Heart left ventricle (tissue), 16 donors: ENCODE measurements at regions not wholly inside any gene's neighbourhood (a gene's known extent, or its start where the extent isn't known, plus 50 kb on each side); places are given as distances from the start of the nearest gene placed in this dataset.

ENCODE experiments used
- ATAC-seq, 4 donors: fragments of 200-7000 bp; cut with Tn5 transposase; one replicate each; pipeline ENCODE4 v1.9.1; 2020 to 2022; ENCODE audit warnings: moderate library complexity in 4 of 4, mild to moderate bottlenecking in 3 of 4, moderate number of reproducible peaks in 1 of 4
- DNase-seq, 5 donors: peaks; one replicate each; pipeline ENCODE4 v3.0.0-alpha.2; 2020
- H3K27ac ChIP-seq, 12 donors: fragments of 200-600 bp; sonication (generic) in 4 of 12; one replicate each; pipeline versions ENCODE4 v1.5.0 to v1.8.0; 2016 to 2022; ENCODE audit warnings: mild to moderate bottlenecking in 2 of 12
- H3K27me3 ChIP-seq, 9 donors: fragments of 200-600 bp; sonication (generic) in 2 of 9; one replicate each; pipeline versions ENCODE4 v1.5.1 to v1.8.0; 2016 to 2022; ENCODE audit warnings: mild to moderate bottlenecking in 3 of 9
- H3K36me3 ChIP-seq, 9 donors: fragments of 200-600 bp; sonication (generic) in 2 of 9; one replicate each; pipeline versions ENCODE4 v1.5.0 to v1.8.0; 2018 to 2022; ENCODE audit warnings: mild to moderate bottlenecking in 2 of 9
- H3K4me1 ChIP-seq, 12 donors: fragments of 200-600 bp; sonication (generic) in 4 of 12; one replicate each; pipeline versions ENCODE4 v1.5.0 to v1.8.0; 2016 to 2022; ENCODE audit warnings: mild to moderate bottlenecking in 3 of 12
- H3K4me3 ChIP-seq, 12 donors: fragments of 200-600 bp; sonication (generic) in 4 of 12; one replicate each; pipeline versions ENCODE4 v1.5.0 to v1.8.0; 2017 to 2022; ENCODE audit warnings: mild to moderate bottlenecking in 9 of 12, moderate library complexity in 4 of 12
- H3K9me3 ChIP-seq, 12 donors: fragments of 200-600 bp; sonication (generic) in 4 of 12; one replicate each; pipeline versions ENCODE4 v1.5.0 to v1.8.0; 2016 to 2022; ENCODE audit warnings: mild to moderate bottlenecking in 1 of 12
- CTCF ChIP-seq, 12 donors: fragments of 200-600 bp; sonication (generic) in 4 of 12; IDR thresholded peaks; one replicate each; pipeline versions ENCODE4 v1.5.0 to v1.8.0; 2018 to 2022; ENCODE audit warnings: antibody characterized with exemption in 12 of 12, mild to moderate bottlenecking in 5 of 12
- POLR2A ChIP-seq, 2 donors: fragments of 450-650 bp; IDR thresholded peaks; one replicate each; pipeline ENCODE4 v1.6.1; 2017; ENCODE audit warnings: antibody characterized with exemption in 2 of 2, mild to moderate bottlenecking in 2 of 2, moderate library complexity in 2 of 2
- WGBS, 4 donors: extraction: QIAGEN DNeasy Blood & Tissue Kit in 2 of 4; methylation state at CpG; one replicate each; pipeline versions ENCODE4 v1.1.5 to v1.1.7; 2013 to 2018; 5-methylcytosine and 5-hydroxymethylcytosine counted together
- intact Hi-C, 10 donors: fragments of 100-400 bp; cut with DNase I; formaldehyde crosslinking; loops; one replicate each; pipeline versions ENCODE4 v1.11.1 to v1.14.2; 2022
- donor health status: ischemic (EF 13 %, LVEDD 7.1; RV severe dilation, severe dysfunction).
- donor health status: healthy with polysubstance abuse.
- donor health status: DM: no; HTN: yes; CAD: no.
- donor health status: DM: no; HTN: no; CAD: no.
- donor health status: ischemic (EF 25% LVEDD 6.9; RV normal size, moderate dysfunction).
- donor health status: ischemic (EF 25% LVEDD 5.7; RV mildly dilated, moderate dysfunction).
- donor health status: healthy.
- donor health status: DM: yes; HTN: yes; CAD: no.
- donor health status: ischemic (EF 35%, LVEDD 5.7; RV mildly dilated, moderate dysfunction).
- donor health status: nonischemic (EF 11% LVEDD 7.7; RV severe dilation, severe dysfunction).
- donor health status: DM: yes; HTN: yes; CAD: no.
- donor health status: PGD.
- donor health status: ischemic (EF 29% LVEDD 5.4; RV normal size, mild dysfunction).
- donor health status: nonischemic (EF 23%, LVEDD 6.1; RV moderate dilation, normal function).

- DNase-seq (no peak), ATAC-seq (no peak)
- Histone ChIP-seq H3K4me3 (no peak overlapping the region), H3K27ac (no peak overlapping the region), H3K27me3 (peaks cover 0 to 7% (median 0%) of the 10 kb centered on the region in 9 donors), H3K9me3 (peaks cover 0 to 43% (median 13%) of the 10 kb centered on the region in 12 donors), H3K4me1 (no peaks in the 10 kb centered on the region), H3K36me3 (no peaks in the 10 kb centered on the region)
- WGBS, 4 donors, result 78 to 86% (median 83%) methylated on average over 4 of the region's 4 CpGs
- intact Hi-C loops, result no loop called here
- TF ChIP-seq POLR2A (IDR thresholded peaks at IDR 0.05) (no peak), CTCF (IDR thresholded peaks at IDR 0.05) (no peak)
Measured at GRCh38 chr5:2480871-2481270, 270.6 kb downstream of the IRX2 start.

- H3K4me1 ChIP-seq, result no peaks in the 10 kb centered on the region
- no peak overlapping the region for H3K27ac ChIP-seq
- 74 to 80% (median 77%) methylated on average over 3 of the region's 3 CpGs for WGBS, 4 donors
- no peaks in the 10 kb centered on the region for H3K36me3 ChIP-seq
- H3K27me3 ChIP-seq, result peaks cover 0 to 7% (median 0%) of the 10 kb centered on the region in 9 donors
- DNase-seq (no peak), ATAC-seq (no peak)
- intact Hi-C loops, result no loop called here
- H3K9me3 ChIP-seq, result peaks cover 0 to 7% (median 0%) of the 10 kb centered on the region in 12 donors
- H3K4me3 ChIP-seq, result no peak overlapping the region
- peak in 1 of 12 donors; percentile 12 for TF ChIP-seq CTCF (IDR thresholded peaks at IDR 0.05)
- no peak for TF ChIP-seq POLR2A (IDR thresholded peaks at IDR 0.05)
Measured at GRCh38 chr5:2475902-2476301, 275.6 kb downstream of the IRX2 start.

GRCh38 chr5:2472670-2473069, 278.8 kb downstream of the IRX2 start:
- H3K36me3 ChIP-seq, result no peaks in the 10 kb centered on the region
- no peak overlapping the region for H3K4me3 ChIP-seq
- TF ChIP-seq CTCF (IDR thresholded peaks at IDR 0.05), result no peak
- TF ChIP-seq POLR2A (IDR thresholded peaks at IDR 0.05), result no peak
- no peak overlapping the region for H3K27ac ChIP-seq
- no peaks in the 10 kb centered on the region for H3K27me3 ChIP-seq
- DNase-seq (no peak), ATAC-seq (no peak)
- H3K4me1 ChIP-seq, result no peaks in the 10 kb centered on the region
- WGBS, 4 donors, result 83 to 92% (median 90%) methylated on average over 5 of the region's 5 CpGs
- no peaks in the 10 kb centered on the region for H3K9me3 ChIP-seq
- intact Hi-C loops, result no loop called here

- no peak for ATAC-seq
- intact Hi-C loops, result no loop called here
Measured at GRCh38 chr5:2471152-2471879, 280.2 kb downstream of the IRX2 start.

More at GRCh38 chr5:2471152-2471879, 280.2 kb downstream of the IRX2 start:
- H3K9me3 ChIP-seq, result no peaks in the 10 kb centered on the region
- no peaks in the 10 kb centered on the region for H3K36me3 ChIP-seq
- no peak for DNase-seq
- WGBS, 4 donors, result 63 to 82% (median 70%) methylated on average over 3 of the region's 3 CpGs
- H3K27ac ChIP-seq, result no peak overlapping the region
- peaks cover 0 to 2% (median 0%) of the 10 kb centered on the region in 9 donors for H3K27me3 ChIP-seq
- no peaks in the 10 kb centered on the region for H3K4me1 ChIP-seq
- TF ChIP-seq CTCF (IDR thresholded peaks at IDR 0.05), result no peak
- no peak for TF ChIP-seq POLR2A (IDR thresholded peaks at IDR 0.05)
- H3K4me3 ChIP-seq, result no peak overlapping the region
